ENCODE measurements at regions not wholly inside any gene's neighbourhood (a gene's known extent, or its start where the extent isn't known, plus 50 kb on each side); places are given as distances from the start of the nearest gene placed in this dataset.
A peak's percentile ranks its signal among the peaks of the same experiment; 100 is the strongest.

DNA sequence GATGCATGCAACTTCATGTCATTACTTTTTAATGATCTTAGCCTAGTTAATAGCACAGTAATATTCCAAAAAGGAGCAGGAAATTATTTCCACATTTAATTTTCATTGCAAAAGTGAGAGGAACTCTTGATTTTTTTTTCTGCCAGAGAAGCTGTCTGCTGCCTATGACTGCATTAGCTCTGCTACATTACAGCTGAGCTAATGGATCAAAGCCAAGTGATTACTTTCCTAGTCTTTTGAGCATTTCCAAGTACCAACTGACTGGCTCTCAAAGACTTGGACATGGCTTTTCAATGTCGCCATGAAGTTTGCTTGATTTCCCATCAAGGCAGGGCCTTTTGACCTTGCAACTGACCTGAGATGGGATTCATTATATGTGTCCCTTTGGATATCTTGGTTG lies 356.6 kb upstream of the XYLT1 start:
- DNase-seq (ENCODE audit: low spot score) (no peak), FAIRE-seq (no peak)

GRCh38 chr16:17817943-17818342 lies 347.2 kb upstream of the XYLT1 start:
- DNase-seq (ENCODE audit: low spot score) (no peak), FAIRE-seq (no peak)

DNA sequence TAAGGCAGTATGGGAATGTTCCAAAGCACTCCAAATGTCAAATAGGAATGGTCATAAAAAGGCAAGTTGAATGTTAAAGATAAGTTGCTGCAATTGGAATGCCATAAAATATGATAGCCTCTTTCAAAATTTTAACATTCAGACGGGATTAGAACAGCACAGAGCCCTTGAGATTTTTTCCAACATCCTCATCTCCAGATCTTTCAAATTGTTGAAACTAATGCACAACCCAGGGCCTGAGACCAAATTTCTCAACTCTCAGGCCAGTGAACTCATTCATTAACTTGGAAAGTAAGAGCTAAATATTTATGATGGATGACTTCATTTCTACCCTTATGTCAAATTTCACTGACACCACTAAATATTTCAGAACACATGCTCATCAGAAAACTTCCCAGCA lies 346.5 kb upstream of the XYLT1 start:
- FAIRE-seq: no peak
- no peak for DNase-seq (ENCODE audit: low spot score)

DNA sequence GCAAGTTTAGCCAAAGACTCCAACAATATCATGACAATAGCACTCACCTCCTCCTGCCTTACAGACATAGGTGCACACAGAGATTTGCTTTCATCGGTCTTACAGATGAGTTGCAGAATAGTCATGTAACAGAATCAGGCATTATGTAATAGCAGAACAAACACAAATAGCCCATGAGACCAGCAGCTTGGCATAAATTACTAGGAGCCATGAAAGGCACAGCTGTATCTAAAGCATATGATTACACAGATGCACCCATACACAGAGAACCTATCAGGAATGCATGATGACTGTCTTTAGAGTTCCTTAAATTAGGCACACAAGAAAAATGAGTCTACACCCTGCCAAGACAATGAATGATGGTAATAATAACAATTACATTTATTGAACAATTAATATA lies 342.0 kb upstream of the XYLT1 start:
- FAIRE-seq: no peak

DNA sequence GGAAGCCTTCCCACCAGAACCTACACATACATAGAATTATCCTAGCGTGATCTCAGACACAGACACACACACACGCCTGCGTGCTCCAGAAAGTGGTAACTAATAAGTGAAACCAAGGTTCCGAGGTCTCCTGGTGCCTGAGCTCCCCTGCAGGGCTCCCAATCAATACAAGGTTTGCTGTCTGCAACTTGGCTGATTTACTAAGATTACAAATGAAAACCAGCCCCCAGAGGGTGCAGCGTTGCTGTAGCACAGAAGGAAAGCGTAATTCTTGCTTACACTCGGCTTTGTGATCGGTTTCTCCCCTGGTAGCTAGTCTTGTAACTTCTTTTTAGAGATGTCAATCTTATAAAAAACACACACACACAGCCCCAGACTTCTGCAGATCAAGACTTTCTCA lies 334.1 kb upstream of the XYLT1 start:
- no peak for DNase-seq (ENCODE audit: low spot score)
- no peak for FAIRE-seq

More for the DNA sequence above, 342.0 kb upstream of the XYLT1 start:
- no peak for DNase-seq (ENCODE audit: low spot score)

DNA sequence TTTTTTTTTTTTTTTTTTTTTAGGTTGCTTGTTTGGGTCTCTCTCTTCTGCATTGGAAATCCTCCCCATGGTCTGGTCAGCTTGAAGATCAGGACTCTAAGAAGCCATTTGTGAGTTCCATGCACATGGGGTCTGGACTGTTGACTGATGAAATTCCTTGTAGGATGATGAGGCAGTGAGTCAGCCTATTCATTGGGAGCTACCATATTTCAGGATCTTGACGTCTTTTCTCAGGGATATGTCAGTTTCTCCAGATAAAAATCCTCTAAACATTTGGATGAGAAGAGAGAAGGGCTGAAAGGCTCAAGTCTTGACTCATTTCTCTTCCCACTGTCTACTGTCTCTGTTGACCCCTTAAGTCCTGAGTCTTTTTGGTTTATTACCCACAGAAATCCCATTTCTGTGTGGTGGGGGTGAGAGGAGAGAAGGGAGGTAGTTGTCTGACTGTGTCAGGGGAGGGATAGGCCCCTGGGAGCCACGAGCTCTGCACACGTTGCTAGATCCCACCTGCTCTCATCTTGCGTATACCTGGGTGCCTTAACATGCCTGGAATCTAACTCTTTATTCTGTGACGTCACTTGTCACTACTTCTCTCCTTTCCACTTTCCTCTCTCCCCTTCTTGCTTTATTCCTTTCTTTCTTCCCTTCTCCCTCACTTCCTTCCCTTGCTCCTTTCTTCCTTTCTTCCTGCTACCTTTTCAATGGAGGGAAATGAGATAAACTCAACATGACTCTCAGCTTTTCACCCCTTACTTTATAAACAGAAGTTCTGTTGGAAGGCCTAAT lies 333.1 kb upstream of the XYLT1 start:
- peak; percentile 26 for DNase-seq (ENCODE audit: low spot score)
- no peak for FAIRE-seq

- DNase-seq (ENCODE audit: low spot score): no peak
- FAIRE-seq: no peak
These were observed 331.8 kb upstream of the XYLT1 start for GRCh38 chr16:17802571-17802970.

- FAIRE-seq: no peak
- no peak for DNase-seq (ENCODE audit: low spot score)
These were observed 330.3 kb upstream of the XYLT1 start for GRCh38 chr16:17801068-17801467.

DNA sequence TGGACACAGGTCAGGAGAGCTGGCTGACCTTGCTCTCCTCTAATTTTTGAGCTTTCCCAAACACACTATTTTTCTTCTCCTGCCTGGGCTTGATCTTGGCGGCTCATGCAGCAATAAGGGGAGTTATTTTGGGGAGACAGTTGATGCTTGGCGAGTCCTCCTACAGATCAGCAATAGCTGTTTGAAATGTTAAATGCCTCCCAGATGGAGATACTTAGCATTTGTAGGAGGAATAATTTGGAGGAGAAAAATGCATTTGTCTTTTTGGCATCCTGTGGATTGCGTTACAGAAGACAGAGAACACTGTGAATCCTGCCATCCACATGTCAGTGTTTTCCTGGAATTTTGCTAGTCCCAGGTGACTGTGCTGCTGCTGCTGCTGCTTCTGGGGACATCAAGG lies 328.0 kb upstream of the XYLT1 start:
- DNase-seq (ENCODE audit: low spot score) (no peak), FAIRE-seq (no peak)

- DNase-seq (ENCODE audit: low spot score) (no peak), FAIRE-seq (no peak)
These were observed 322.6 kb upstream of the XYLT1 start for GRCh38 chr16:17793354-17793753.

GRCh38 chr16:17784073-17784472 lies 313.3 kb upstream of the XYLT1 start:
- FAIRE-seq (no peak), DNase-seq (ENCODE audit: low spot score) (peak; percentile 44)

DNA sequence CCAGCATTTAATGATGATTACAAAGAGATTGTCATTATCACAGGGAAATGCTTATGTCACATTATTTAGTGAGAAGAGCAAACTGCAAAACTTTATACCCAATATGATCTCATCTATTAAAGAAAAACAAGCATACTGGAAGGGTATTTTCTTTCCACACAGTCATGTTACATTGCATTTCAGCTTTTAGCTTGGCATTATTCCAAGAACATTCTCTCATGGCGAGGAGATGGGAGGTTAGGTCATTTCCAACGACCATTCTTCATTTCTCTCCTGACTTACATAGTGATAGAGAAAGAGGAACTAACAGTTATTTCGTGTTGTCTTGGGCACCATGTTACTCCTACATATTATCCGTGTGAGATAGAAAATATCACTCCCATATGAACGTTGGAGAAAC lies 309.4 kb upstream of the XYLT1 start:
- DNase-seq (ENCODE audit: low spot score) (no peak), FAIRE-seq (no peak)

DNA sequence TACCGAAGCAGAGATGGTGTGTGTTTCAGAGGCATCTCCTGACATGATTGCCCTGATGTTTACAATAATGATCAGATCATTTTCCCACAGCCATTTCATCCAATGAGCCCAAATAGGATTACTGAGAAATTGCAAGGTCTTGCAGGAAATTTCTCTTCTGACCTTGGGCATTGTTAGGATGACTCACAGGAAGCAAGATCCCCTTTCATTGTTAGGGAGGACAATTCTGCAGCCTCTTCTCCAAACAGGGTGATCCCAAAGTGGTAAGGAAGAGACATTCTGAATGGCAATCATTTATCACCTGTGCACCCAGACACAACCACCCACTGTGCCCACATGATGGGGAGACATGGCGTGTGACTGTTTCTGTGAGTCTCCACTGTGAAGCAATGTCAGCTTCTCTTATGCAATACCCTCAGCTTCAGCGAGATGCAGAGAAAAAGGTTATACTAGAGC lies 306.7 kb upstream of the XYLT1 start:
- FAIRE-seq (no peak), DNase-seq (ENCODE audit: low spot score) (peak; percentile 39)

DNA sequence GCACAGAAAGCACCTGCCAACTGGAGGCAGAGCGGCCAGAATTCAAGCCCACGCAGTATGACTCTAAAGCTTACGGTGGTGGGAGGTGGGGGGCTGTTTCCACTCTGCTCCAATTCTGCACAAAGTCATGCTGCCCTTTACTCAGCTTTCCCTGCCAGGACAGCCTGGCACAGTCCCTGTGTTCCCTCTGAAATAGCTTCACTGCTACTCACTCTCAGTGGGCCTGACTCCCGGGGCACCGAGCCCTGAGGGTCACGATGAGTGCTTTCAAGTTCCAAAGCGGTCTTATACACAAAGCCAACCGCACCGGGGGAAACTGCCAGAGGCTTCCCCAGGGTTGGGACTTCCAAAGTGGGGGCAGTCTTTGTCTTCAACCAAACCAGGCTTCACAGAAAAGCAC lies 306.1 kb upstream of the XYLT1 start:
- FAIRE-seq: no peak
- no peak for DNase-seq (ENCODE audit: low spot score)

GRCh38 chr16:17776465-17776864 lies 305.7 kb upstream of the XYLT1 start:
- FAIRE-seq (no peak), DNase-seq (ENCODE audit: low spot score) (no peak)

DNA sequence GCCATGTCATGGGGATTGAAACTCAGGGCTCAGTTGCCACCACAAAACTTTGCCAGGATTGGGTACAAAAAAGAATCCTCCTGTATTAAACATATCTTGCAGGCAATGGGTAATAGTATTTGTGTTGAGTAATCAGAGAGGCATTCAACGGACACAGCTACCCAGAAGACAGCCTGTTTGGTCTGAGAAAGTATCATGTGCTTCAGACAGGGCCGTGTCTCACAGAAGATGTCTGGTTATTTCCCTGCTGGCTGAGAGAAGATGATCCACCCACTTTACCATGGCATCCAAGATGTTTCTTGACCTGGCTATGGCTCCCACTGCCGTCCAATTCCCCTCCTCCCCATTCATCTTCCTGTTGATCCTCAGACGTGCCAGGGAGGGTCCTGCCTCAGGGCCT lies 304.3 kb upstream of the XYLT1 start:
- no peak for DNase-seq (ENCODE audit: low spot score)
- FAIRE-seq: no peak

DNA sequence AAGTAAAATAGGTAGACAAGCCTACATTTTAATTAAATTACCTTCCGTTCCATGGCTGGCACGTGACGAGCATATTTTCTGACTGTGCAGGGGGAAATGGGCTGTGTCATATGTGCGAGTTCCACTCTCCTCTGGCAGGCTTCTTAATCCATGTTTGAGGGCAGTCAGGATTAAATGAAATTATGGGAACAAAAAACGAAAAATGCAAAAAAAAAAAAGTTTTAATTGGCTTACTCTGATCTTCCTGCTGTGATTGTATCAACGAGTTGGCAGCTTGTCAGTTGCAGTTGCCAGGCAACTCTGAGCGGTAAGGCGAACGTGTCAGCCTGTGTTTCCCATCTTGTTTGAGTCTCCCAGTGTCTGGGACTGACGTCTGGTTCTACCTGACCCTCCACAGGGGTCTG lies 302.9 kb upstream of the XYLT1 start:
- DNase-seq (ENCODE audit: low spot score): no peak
- FAIRE-seq: no peak

GRCh38 chr16:17770104-17770503 lies 299.3 kb upstream of the XYLT1 start:
- DNase-seq (ENCODE audit: low spot score) (no peak), FAIRE-seq (no peak)

- DNase-seq (ENCODE audit: low spot score): no peak
- FAIRE-seq: no peak
These were observed 298.3 kb upstream of the XYLT1 start for GRCh38 chr16:17769065-17769464.

GRCh38 chr16:17768257-17768656 lies 297.5 kb upstream of the XYLT1 start:
- peak; percentile 32 for DNase-seq (ENCODE audit: low spot score)
- no peak for FAIRE-seq

GRCh38 chr16:17766012-17766411 lies 295.3 kb upstream of the XYLT1 start:
- FAIRE-seq (no peak), DNase-seq (ENCODE audit: low spot score) (no peak)

- no peak for FAIRE-seq
These were observed 289.0 kb upstream of the XYLT1 start for GRCh38 chr16:17759451-17760390.

More at GRCh38 chr16:17759451-17760390, 289.0 kb upstream of the XYLT1 start:
- no peak for DNase-seq (ENCODE audit: low spot score)

Data from urothelium cell line (cell line).